HEK293T (cell line): ENCODE measurements at regions not wholly inside any gene's neighbourhood (a gene's known extent, or its start where the extent isn't known, plus 50 kb on each side); places are given as distances from the start of the nearest gene placed in this dataset.

Experiments used
- BHLHE40 ChIP-seq: fragments of 450-650 bp; IDR thresholded peaks from 2 replicates; pipeline ENCODE4 v1.6.1; 2016; ENCODE audit warnings: mild to moderate bottlenecking, moderate library complexity, borderline replicate concordance
- FOXA1 ChIP-seq: fragments of 450-650 bp; IDR thresholded peaks from 2 replicates; pipeline ENCODE4 v1.6.1; 2016; ENCODE audit warnings: mild to moderate bottlenecking
- FOXK2 ChIP-seq: fragments of 450-650 bp; IDR thresholded peaks from 2 replicates; pipeline ENCODE4 v1.6.1; 2016; ENCODE audit warnings: mild to moderate bottlenecking
- FOXM1 ChIP-seq: fragments of 450-650 bp; IDR thresholded peaks from 2 replicates; pipeline ENCODE4 v1.6.1; 2017; ENCODE audit warnings: mild to moderate bottlenecking, borderline replicate concordance

DNA sequence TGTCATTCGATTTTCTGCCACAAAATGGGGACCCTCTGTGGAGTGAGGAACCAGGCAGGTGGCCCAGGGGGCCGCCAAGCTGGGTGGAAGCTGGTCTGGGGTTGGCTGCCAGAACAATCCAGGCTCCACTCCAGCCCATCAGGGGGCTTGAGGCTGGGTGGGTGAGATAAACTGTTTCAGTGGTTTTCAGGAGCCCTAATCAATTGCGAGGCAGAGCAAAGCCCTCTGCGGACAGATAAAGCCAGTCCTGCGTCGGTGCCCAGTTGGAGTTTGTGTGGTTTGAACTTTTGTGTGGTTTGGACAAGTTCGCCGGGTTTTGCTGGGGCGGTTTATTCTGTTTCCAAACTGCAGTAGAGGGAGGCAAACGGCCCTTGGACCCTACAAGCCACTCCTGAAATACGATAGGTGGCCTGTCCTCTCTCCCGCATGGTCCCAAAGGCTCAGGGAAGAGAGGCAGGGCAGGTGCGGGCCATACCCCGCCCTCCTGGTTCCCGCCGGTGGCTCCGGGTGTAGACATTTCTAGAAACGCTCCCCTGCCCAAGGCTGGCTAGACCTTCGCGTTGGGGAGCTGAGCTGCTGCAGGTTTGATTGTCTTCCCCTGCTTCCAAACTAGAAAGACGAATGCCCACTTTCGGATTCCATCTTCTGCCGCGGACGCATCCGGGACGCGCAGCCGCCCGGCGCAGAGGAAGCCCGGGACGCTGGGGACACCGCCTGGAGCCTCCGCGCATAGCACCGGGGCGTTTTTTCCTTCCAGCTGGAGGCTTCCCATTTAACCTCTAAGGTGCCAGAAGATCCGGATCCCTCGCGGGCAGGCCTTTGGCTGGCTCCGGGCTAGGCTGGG lies 169.0 kb upstream of the BCOR start:
- TF ChIP-seq FOXA1 (no peak), FOXM1 (no peak), BHLHE40 (no peak), FOXK2 (no peak)
